Ovary (tissue), 7 donors: ENCODE measurements at regions not wholly inside any gene's neighbourhood (a gene's known extent, or its start where the extent isn't known, plus 50 kb on each side); places are given as distances from the start of the nearest gene placed in this dataset.

Experiments used
- DNase-seq, 5 donors: peaks; one replicate each; pipeline ENCODE4 v3.0.0-alpha.2; 2019 to 2020
- H3K27ac ChIP-seq, 2 donors: fragments of 200-600 bp; one replicate each; pipeline versions ENCODE4 v1.5.1 to v1.8.0; 2019 to 2022
- H3K27me3 ChIP-seq: fragments of 200-600 bp; one replicate; pipeline ENCODE4 v1.8.0; 2022
- H3K36me3 ChIP-seq: fragments of 200-600 bp; sonication (generic); one replicate; pipeline ENCODE4 v1.5.1; 2019
- H3K4me1 ChIP-seq: one replicate; pipeline ENCODE4 v1.8.1; 2013; ENCODE audit warnings: mild to moderate bottlenecking, moderate library complexity; ENCODE audit not compliant: insufficient read depth
- H3K4me3 ChIP-seq: fragments of 200-600 bp; sonication (generic); one replicate; pipeline ENCODE4 v1.5.1; 2017
- H3K9me3 ChIP-seq, 2 donors: fragments of 200-600 bp in 1 of 2; sonication (generic) in 1 of 2; one replicate each; pipeline versions ENCODE4 v1.5.1 to v1.8.1; 2013 to 2019; ENCODE audit warnings: mild to moderate bottlenecking in 1 of 2, moderate library complexity in 1 of 2
- CTCF ChIP-seq, 3 donors: fragments of 450-650 bp in 2 of 3; fragments of 200-600 bp in 1 of 3; IDR thresholded peaks; one replicate each; pipeline versions ENCODE4 v1.5.1 to v1.8.0; 2016 to 2022; ENCODE audit warnings: antibody characterized with exemption in 3 of 3, mild to moderate bottlenecking in 1 of 3
- EP300 ChIP-seq: sonication (generic); formaldehyde crosslinking; IDR thresholded peaks from one replicate; pipeline ENCODE4 v1.6.1; 2017; ENCODE audit warnings: antibody characterized with exemption
- POLR2A ChIP-seq: fragments of 450-650 bp; IDR thresholded peaks from one replicate; pipeline ENCODE4 v1.6.1; 2017; ENCODE audit warnings: antibody characterized with exemption, mild to moderate bottlenecking, moderate library complexity
- WGBS, 3 donors: extraction: QIAGEN DNeasy Blood & Tissue Kit in 1 of 3; methylation state at CpG; one replicate each; pipeline versions ENCODE4 v1.1.5 to v1.1.7; 2013 to 2017; 5-methylcytosine and 5-hydroxymethylcytosine counted together
- intact Hi-C, 4 donors: fragments of 100-400 bp; cut with DNase I; formaldehyde crosslinking; loops; one replicate each; pipeline versions ENCODE4 v1.11.0 to v1.15.1; 2022 to 2023
- donor health status: DM: no; HTN: no; CAD: no; lungs with moderate emphysema.
- donor health status: DM: no; HTN: no; CAD: no.
- donor health status: Bipolar disorder and iron deficiency.
- donor health status: DM: no; HTN: no; CAD: no.
- donor health status: DM: yes; HTN: yes; CAD: no.

GRCh38 chr5:18051953-18052352 is 417.7 kb downstream of the TAF11L14 start:
- TF ChIP-seq CTCF (IDR thresholded peaks at IDR 0.05) = no peak
- TF ChIP-seq EP300 = no peak
- TF ChIP-seq POLR2A = no peak
- Histone ChIP-seq H3K4me3 (no peak overlapping the region), H3K4me1 (no peaks in the 10 kb centered on the region), H3K9me3 (no peaks in the 10 kb centered on the region), H3K27me3 (no peaks in the 10 kb centered on the region), H3K27ac (no peak overlapping the region), H3K36me3 (no peaks in the 10 kb centered on the region)
- no peak for DNase-seq
- 19 to 49% (median 24%) methylated on average over 1 of the region's 1 CpG for WGBS, 3 donors
- intact Hi-C loops = no loop called here

- Histone ChIP-seq H3K27me3 (no peaks in the 10 kb centered on the region), H3K27ac (no peak overlapping the region), H3K9me3 (no peaks in the 10 kb centered on the region), H3K4me1 (no peaks in the 10 kb centered on the region), H3K36me3 (no peaks in the 10 kb centered on the region), H3K4me3 (no peak overlapping the region)
- WGBS, 3 donors = 73 to 76% (median 74%) methylated on average over 3 of the region's 3 CpGs
- intact Hi-C loops = no loop called here
- no peak for DNase-seq
- no peak for TF ChIP-seq EP300
- TF ChIP-seq POLR2A = no peak
Observed at GRCh38 chr5:18052569-18052968, 418.3 kb downstream of the TAF11L14 start.

GRCh38 chr5:18057725-18058124 is 423.5 kb downstream of the TAF11L14 start:
- no peak for DNase-seq
- Histone ChIP-seq H3K4me3 (no peak overlapping the region), H3K9me3 (no peaks in the 10 kb centered on the region), H3K4me1 (no peaks in the 10 kb centered on the region), H3K36me3 (no peaks in the 10 kb centered on the region), H3K27ac (no peak overlapping the region), H3K27me3 (no peaks in the 10 kb centered on the region)
- intact Hi-C loops = no loop called here
- no peak for TF ChIP-seq CTCF (IDR thresholded peaks at IDR 0.05)
- no peak for TF ChIP-seq POLR2A
- TF ChIP-seq EP300 = no peak
- 77 to 85% (median 80%) methylated on average over 3 of the region's 3 CpGs for WGBS, 3 donors

- Histone ChIP-seq H3K27me3 (no peaks in the 10 kb centered on the region), H3K36me3 (no peaks in the 10 kb centered on the region), H3K4me1 (no peaks in the 10 kb centered on the region), H3K4me3 (no peak overlapping the region), H3K9me3 (no peaks in the 10 kb centered on the region), H3K27ac (no peak overlapping the region)
- no peak for TF ChIP-seq EP300
- TF ChIP-seq CTCF (IDR thresholded peaks at IDR 0.05) = no peak
- TF ChIP-seq POLR2A = no peak
- WGBS, 3 donors = 57 to 66% (median 63%) methylated on average over 2 of the region's 2 CpGs
- intact Hi-C loops = no loop called here
- DNase-seq = no peak
Observed at GRCh38 chr5:18067615-18068014, 433.4 kb downstream of the TAF11L14 start.

GRCh38 chr5:18068826-18069225 is 434.6 kb downstream of the TAF11L14 start:
- no peaks in the 10 kb centered on the region for H3K27me3 ChIP-seq
- 85 to 89% (median 85%) methylated on average over 5 of the region's 5 CpGs for WGBS, 3 donors
- H3K4me3 ChIP-seq = no peak overlapping the region
- no peak for DNase-seq
- TF ChIP-seq EP300 (no peak), CTCF (IDR thresholded peaks at IDR 0.05) (no peak), POLR2A (no peak)
- no peaks in the 10 kb centered on the region for H3K9me3 ChIP-seq
- H3K4me1 ChIP-seq = no peaks in the 10 kb centered on the region
- intact Hi-C loops = no loop called here
- no peaks in the 10 kb centered on the region for H3K36me3 ChIP-seq
- H3K27ac ChIP-seq = no peak overlapping the region
